ENCODE measurements at regions not wholly inside any gene's neighbourhood (a gene's known extent, or its start where the extent isn't known, plus 50 kb on each side); places are given as distances from the start of the nearest gene placed in this dataset.

DNA sequence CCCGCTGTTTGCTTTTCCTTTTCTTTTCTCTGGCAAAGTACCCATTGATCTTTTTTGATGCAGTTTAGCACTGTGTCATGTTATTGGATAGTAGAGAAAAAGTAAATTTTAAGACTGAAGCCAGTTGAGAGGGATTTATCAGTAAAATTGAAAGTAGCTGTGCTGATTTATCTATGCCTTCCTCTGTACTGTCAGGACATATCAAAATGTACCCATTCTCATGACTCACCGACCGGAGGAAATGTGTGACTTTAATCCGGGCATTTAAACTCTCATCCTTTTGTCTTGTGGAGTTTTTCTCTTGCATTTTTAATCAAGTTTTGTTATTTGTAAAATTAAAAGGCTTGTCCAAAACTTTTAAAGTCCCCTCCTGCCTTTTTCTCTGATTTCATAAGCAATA is 276.6 kb upstream of the FMN2 start:
- TF ChIP-seq, protein P1, sequence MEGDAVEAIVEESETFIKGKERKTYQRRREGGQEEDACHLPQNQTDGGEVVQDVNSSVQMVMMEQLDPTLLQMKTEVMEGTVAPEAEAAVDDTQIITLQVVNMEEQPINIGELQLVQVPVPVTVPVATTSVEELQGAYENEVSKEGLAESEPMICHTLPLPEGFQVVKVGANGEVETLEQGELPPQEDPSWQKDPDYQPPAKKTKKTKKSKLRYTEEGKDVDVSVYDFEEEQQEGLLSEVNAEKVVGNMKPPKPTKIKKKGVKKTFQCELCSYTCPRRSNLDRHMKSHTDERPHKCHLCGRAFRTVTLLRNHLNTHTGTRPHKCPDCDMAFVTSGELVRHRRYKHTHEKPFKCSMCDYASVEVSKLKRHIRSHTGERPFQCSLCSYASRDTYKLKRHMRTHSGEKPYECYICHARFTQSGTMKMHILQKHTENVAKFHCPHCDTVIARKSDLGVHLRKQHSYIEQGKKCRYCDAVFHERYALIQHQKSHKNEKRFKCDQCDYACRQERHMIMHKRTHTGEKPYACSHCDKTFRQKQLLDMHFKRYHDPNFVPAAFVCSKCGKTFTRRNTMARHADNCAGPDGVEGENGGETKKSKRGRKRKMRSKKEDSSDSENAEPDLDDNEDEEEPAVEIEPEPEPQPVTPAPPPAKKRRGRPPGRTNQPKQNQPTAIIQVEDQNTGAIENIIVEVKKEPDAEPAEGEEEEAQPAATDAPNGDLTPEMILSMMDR (conservative IDR thresholded peaks at IDR 0.05; ENCODE audit: low read depth, low read length): no peak
- no peak for TF ChIP-seq EZH2 (IDR thresholded peaks at IDR 0.05; ENCODE audit: low read length, unreplicated experiment)

Measured in PC-3 (cell line).